Lower lobe of right lung (tissue), 2 donors: ENCODE measurements at regions not wholly inside any gene's neighbourhood (a gene's known extent, or its start where the extent isn't known, plus 50 kb on each side); places are given as distances from the start of the nearest gene placed in this dataset.

Source experiments
- ATAC-seq, 2 donors: fragments of 200-7000 bp; cut with Tn5 transposase; one replicate each; pipeline ENCODE4 v1.9.1; 2020 to 2022; ENCODE audit warnings: mild to moderate bottlenecking in 2 of 2, moderate library complexity in 2 of 2
- DNase-seq: peaks from one replicate; pipeline ENCODE4 v3.0.0-alpha.2; 2020
- H3K27ac ChIP-seq: fragments of 200-600 bp; one replicate; pipeline ENCODE4 v1.8.0; 2022
- H3K27me3 ChIP-seq: fragments of 200-600 bp; one replicate; pipeline ENCODE4 v1.8.0; 2022; ENCODE audit warnings: low read depth
- H3K36me3 ChIP-seq: fragments of 200-600 bp; one replicate; pipeline ENCODE4 v1.8.0; 2022; ENCODE audit warnings: mild to moderate bottlenecking
- H3K4me1 ChIP-seq: fragments of 200-600 bp; one replicate; pipeline ENCODE4 v1.8.0; 2022
- H3K4me3 ChIP-seq: fragments of 200-600 bp; one replicate; pipeline ENCODE4 v1.8.0; 2022; ENCODE audit warnings: mild to moderate bottlenecking
- H3K9me3 ChIP-seq: fragments of 200-600 bp; one replicate; pipeline ENCODE4 v1.8.0; 2022
- intact Hi-C: fragments of 100-400 bp; cut with DNase I; formaldehyde crosslinking; loops from one replicate; pipeline ENCODE4 v1.11.0; 2022
- TF ChIP-seq, protein P1 (sequence below): fragments of 200-600 bp; IDR thresholded peaks from one replicate; pipeline ENCODE4 v1.8.0; 2022; ENCODE audit warnings: antibody characterized with exemption, mild to moderate bottlenecking
- donor health status: DM: no; HTN: yes; CAD: no; lungs with severe emphysema.

DNA sequence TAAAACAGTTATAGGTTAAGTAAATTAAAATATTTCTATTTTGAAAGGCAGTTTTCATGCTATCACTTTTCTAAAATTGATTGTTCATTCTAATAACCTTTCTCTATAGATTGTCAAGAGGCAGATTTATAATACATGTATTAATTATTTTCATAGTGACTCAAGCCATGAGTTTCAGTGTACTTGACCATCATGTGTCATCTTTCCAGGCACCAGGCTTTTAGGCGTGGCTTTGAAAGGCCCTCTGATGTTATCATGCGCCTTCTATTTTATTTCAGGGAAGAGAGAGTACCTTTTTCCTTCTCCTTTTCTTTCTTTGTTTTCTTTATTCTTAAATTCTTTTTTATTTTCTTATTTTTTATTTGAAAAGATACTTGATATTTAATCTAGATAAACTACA is 128.3 kb upstream of the ETAA1 start:
- Histone ChIP-seq H3K27ac (no peak overlapping the region), H3K9me3 (no peaks in the 10 kb centered on the region), H3K4me3 (no peak overlapping the region), H3K27me3 (no peaks in the 10 kb centered on the region), H3K4me1 (no peaks in the 10 kb centered on the region), H3K36me3 (no peaks in the 10 kb centered on the region)
- no peak for ATAC-seq
- TF ChIP-seq, protein P1, sequence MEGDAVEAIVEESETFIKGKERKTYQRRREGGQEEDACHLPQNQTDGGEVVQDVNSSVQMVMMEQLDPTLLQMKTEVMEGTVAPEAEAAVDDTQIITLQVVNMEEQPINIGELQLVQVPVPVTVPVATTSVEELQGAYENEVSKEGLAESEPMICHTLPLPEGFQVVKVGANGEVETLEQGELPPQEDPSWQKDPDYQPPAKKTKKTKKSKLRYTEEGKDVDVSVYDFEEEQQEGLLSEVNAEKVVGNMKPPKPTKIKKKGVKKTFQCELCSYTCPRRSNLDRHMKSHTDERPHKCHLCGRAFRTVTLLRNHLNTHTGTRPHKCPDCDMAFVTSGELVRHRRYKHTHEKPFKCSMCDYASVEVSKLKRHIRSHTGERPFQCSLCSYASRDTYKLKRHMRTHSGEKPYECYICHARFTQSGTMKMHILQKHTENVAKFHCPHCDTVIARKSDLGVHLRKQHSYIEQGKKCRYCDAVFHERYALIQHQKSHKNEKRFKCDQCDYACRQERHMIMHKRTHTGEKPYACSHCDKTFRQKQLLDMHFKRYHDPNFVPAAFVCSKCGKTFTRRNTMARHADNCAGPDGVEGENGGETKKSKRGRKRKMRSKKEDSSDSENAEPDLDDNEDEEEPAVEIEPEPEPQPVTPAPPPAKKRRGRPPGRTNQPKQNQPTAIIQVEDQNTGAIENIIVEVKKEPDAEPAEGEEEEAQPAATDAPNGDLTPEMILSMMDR, result no peak
- intact Hi-C loops, result no loop called here
- DNase-seq, result no peak

DNA sequence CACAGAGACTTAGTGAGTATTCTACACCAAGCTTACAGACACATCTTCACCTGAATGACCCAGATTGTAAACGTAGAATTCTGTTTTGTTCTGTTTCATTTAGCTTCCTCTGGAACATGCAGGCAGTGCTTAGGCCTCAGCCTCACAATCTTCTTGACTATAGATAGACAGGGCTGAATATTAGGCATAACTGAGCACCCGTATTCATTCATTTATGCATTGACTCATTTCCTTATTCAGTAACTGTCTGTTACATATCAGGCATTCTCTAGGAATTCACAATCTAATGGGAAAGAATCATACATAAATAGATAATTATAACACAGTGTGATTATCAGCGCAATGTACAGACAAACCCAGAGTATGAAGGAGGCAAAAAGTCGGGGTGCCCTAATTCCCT is 124.9 kb upstream of the ETAA1 start:
- DNase-seq (no peak), ATAC-seq (no peak)
- H3K9me3 ChIP-seq, result no peaks in the 10 kb centered on the region
- no peaks in the 10 kb centered on the region for H3K27me3 ChIP-seq
- H3K36me3 ChIP-seq, result no peaks in the 10 kb centered on the region
- intact Hi-C loops, result no loop called here
- no peak overlapping the region for H3K4me3 ChIP-seq
- H3K4me1 ChIP-seq, result no peaks in the 10 kb centered on the region
- TF ChIP-seq, protein P1, result no peak
- H3K27ac ChIP-seq, result no peak overlapping the region

DNA sequence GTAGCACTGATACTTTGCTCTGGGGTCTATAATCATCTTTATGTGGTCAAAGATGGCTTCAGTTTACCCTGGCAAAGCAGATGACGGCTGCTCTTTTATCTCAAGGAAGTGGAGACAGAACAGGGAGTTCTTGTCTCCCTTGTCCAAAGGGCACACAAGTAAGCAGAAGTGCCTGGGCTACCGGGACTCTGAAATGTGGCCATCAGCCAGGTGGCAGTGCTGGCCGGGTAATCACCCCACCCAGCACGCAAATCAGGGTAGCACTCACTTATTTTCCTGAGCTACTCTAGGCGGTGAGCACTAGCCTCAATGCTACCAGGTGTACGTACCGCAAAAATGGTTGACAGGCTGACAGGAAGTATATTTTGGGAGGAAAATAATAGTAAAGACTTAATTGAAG is 119.7 kb upstream of the ETAA1 start:
- no peaks in the 10 kb centered on the region for H3K4me1 ChIP-seq
- DNase-seq, result no peak
- H3K27ac ChIP-seq, result no peak overlapping the region
- ATAC-seq, result no peak
- H3K27me3 ChIP-seq, result no peaks in the 10 kb centered on the region
- TF ChIP-seq, protein P1, result no peak
- H3K9me3 ChIP-seq, result no peaks in the 10 kb centered on the region
- H3K4me3 ChIP-seq, result no peak overlapping the region
- intact Hi-C loops, result no loop called here
- no peaks in the 10 kb centered on the region for H3K36me3 ChIP-seq

DNA sequence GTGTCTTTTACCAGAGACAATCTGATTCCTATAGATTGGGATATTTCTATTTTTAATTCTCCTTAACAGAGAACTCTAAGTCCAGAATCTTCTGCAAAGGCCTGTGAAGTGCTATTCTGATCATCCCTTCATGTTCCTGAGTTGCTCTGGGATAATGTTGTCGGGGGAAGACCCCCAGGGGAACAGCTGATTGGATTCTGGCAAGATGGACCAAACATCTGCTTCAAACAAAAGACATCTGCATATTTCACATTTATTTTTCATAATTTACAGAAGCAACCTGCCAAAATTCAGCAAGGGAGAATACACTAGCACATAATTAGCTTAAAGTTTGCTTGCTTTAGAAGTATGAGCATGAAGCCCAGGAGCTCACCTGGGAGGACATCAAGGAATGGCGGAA is 116.0 kb upstream of the ETAA1 start:
- intact Hi-C loops, result no loop called here
- ATAC-seq (no peak), DNase-seq (no peak)
- Histone ChIP-seq H3K4me1 (no peaks in the 10 kb centered on the region), H3K27ac (no peak overlapping the region), H3K4me3 (no peak overlapping the region), H3K27me3 (no peaks in the 10 kb centered on the region), H3K36me3 (no peaks in the 10 kb centered on the region), H3K9me3 (no peaks in the 10 kb centered on the region)
- TF ChIP-seq, protein P1, result no peak

DNA sequence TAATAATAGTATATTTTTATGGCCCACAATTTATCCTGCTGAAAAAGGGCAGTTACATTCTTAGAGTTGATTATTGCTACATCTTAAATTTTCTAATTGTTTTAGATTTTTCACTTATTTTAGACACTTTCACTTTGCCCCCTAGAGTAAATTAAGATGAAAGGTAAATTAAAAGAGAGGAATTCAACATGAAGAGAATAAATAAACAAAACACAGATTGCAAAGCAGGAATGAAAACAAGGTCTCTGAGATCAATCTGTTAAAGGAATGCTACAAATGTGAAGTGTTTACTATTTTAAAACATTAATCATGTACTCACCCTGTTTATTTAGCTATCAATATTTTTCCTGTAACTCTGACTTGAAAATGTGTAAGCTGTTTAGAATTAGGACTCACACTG is 113.5 kb upstream of the ETAA1 start:
- H3K4me3 ChIP-seq, result no peak overlapping the region
- intact Hi-C loops, result no loop called here
- no peaks in the 10 kb centered on the region for H3K27me3 ChIP-seq
- TF ChIP-seq, protein P1, result no peak
- DNase-seq (no peak), ATAC-seq (peak in 1 of 2 donors; percentile 40)
- no peaks in the 10 kb centered on the region for H3K9me3 ChIP-seq
- H3K36me3 ChIP-seq, result no peaks in the 10 kb centered on the region
- H3K4me1 ChIP-seq, result no peaks in the 10 kb centered on the region
- no peak overlapping the region for H3K27ac ChIP-seq
